HCT116 (cell line): ENCODE measurements at regions not wholly inside any gene's neighbourhood (a gene's known extent, or its start where the extent isn't known, plus 50 kb on each side); places are given as distances from the start of the nearest gene placed in this dataset.

Experiments used
- ATAC-seq: fragments of 200-7000 bp; cut with Tn5 transposase; 2 replicates; pipeline ENCODE4 v1.9.1; 2020; ENCODE audit warnings: mild to moderate bottlenecking, moderate library complexity
- BruUV-seq: library from RNA; stranded (reverse); fragments of 400-500 nt; replicated peaks from 2 replicates; lab custom pipeline; 2021; lab: Mats Ljungman, UMichigan
- CTCF ChIA-PET: fragments of 300-600 bp; sonication (Branson Sonifier 250); formaldehyde crosslinking; loops from one replicate; lab custom pipeline; 2021; ENCODE audit warnings: antibody characterized with exemption; lab: Charles Lee
- POLR2A ChIA-PET: fragments of 300-600, 350-600 bp; sonication (Branson Sonifier 250); formaldehyde crosslinking; loops from one replicate; lab custom pipeline; 2021; ENCODE audit warnings: antibody characterized with exemption; lab: Charles Lee
- RAD21 ChIA-PET, 2 experiments: fragments of 300-600 bp; sonication (Branson Sonifier 250); formaldehyde crosslinking; loops; one replicate each; lab custom pipeline; 2023; ENCODE audit warnings: low total read pairs in 2 of 2; ENCODE audit not compliant: uncharacterized antibody in 2 of 2, unreplicated experiment in 2 of 2, low non-redundant PET in 1 of 2; lab: Charles Lee
- DNase-seq: peaks from one replicate; pipeline ENCODE4 v3.0.0-alpha.2; 2010; ENCODE audit warnings: low read depth, low spot score
- H2AFZ ChIP-seq: fragments of 200-600 bp; shearing (Covaris generic), sonication (generic); 2 replicates; pipeline ENCODE4 v1.6.1; 2017; ENCODE audit warnings: low read depth, mixed run types, mixed read lengths, antibody characterized with exemption, low read length; ENCODE audit not compliant: poor library complexity, severe bottlenecking
- H3K27ac ChIP-seq: 2 replicates; pipeline ENCODE4 v1.5.1; 2012; ENCODE audit warnings: low read depth, low read length
- H3K27me3 ChIP-seq: fragments of 200-600 bp; sonication (generic); 2 replicates; pipeline ENCODE4 v1.6.1; 2016; ENCODE audit warnings: mixed run types, low read length, mixed read lengths; ENCODE audit not compliant: insufficient read depth
- H3K36me3 ChIP-seq, 2 experiments: fragments of 200-500 bp in 1 of 2; fragments of 200-600 bp in 1 of 2; sonication (Bioruptor generic) in 1 of 2; sonication (generic) in 1 of 2; 2 replicates each; pipeline versions ENCODE4 v1.5.1 to v1.6.1; 2014 to 2016; ENCODE audit warnings: low read length in 2 of 2, inconsistent platforms in 1 of 2, mixed read lengths in 1 of 2, mixed run types in 1 of 2; ENCODE audit not compliant: insufficient read depth in 2 of 2, control insufficient read depth in 1 of 2
- H3K4me1 ChIP-seq, 2 experiments: fragments of 200-600 bp in 1 of 2; sonication (generic) in 1 of 2; 2 replicates each; pipeline versions ENCODE4 v1.5.1 to v1.6.1; 2012 to 2017; ENCODE audit warnings: low read length in 2 of 2, inconsistent platforms in 1 of 2, mild to moderate bottlenecking in 1 of 2, mixed read lengths in 1 of 2, mixed run types in 1 of 2, moderate library complexity in 1 of 2; ENCODE audit not compliant: insufficient read depth in 2 of 2, control insufficient read depth in 1 of 2
- H3K4me2 ChIP-seq: fragments of 200-600 bp; sonication (generic); 2 replicates; pipeline ENCODE4 v1.6.1; 2017; ENCODE audit warnings: mixed run types, low read length, mixed read lengths
- H3K4me3 ChIP-seq, 2 experiments: fragments of 200-600 bp in 1 of 2; sonication (generic) in 1 of 2; replicated peaks in 1 of 2; 2 replicates each; pipeline ENCODE4 v1.5.1; 2011 to 2016; ENCODE audit warnings: low read length in 2 of 2, control low read depth in 1 of 2, low read depth in 1 of 2, mild to moderate bottlenecking in 1 of 2, mixed read lengths in 1 of 2, mixed run types in 1 of 2
- H3K79me2 ChIP-seq: fragments of 200-600 bp; sonication (generic); 2 replicates; pipeline ENCODE4 v1.6.1; 2017; ENCODE audit warnings: mild to moderate bottlenecking, mixed run types, low read length, moderate library complexity, mixed read lengths; ENCODE audit not compliant: insufficient read depth
- H3K9ac ChIP-seq: fragments of 200-600 bp; sonication (generic); 2 replicates; pipeline ENCODE4 v1.6.1; 2016; ENCODE audit warnings: low read length, mixed read lengths
- H3K9me2 ChIP-seq: fragments of 200-600 bp; sonication (generic), shearing (Covaris generic); 2 replicates; pipeline ENCODE4 v1.6.1; 2017; ENCODE audit warnings: mixed run types, mild to moderate bottlenecking, moderate library complexity; ENCODE audit not compliant: insufficient read depth
- H3K9me3 ChIP-seq, 2 experiments: fragments of 200-500 bp in 1 of 2; fragments of 200-600 bp in 1 of 2; sonication (Bioruptor generic) in 1 of 2; sonication (generic) in 1 of 2; 2 replicates each; pipeline ENCODE4 v1.6.1; 2014 to 2017; ENCODE audit warnings: low read length in 2 of 2, mixed read lengths in 2 of 2, inconsistent platforms in 1 of 2, low read depth in 1 of 2, mild to moderate bottlenecking in 1 of 2, mixed run types in 1 of 2, moderate library complexity in 1 of 2; ENCODE audit not compliant: control insufficient read depth in 1 of 2, insufficient read depth in 1 of 2
- H4K20me1 ChIP-seq: fragments of 200-600 bp; sonication (generic), shearing (Covaris generic); 2 replicates; pipeline ENCODE4 v1.6.1; 2017; ENCODE audit warnings: mixed run types, mild to moderate bottlenecking, moderate library complexity; ENCODE audit not compliant: insufficient read depth
- ATF3 ChIP-seq: IDR thresholded peaks from 2 replicates; pipeline ENCODE4 v1.6.1; 2012
- CEBPB ChIP-seq: IDR thresholded peaks from 2 replicates; pipeline ENCODE4 v1.6.1; 2012; ENCODE audit warnings: low read depth
- EGR1 ChIP-seq: IDR thresholded peaks from 2 replicates; pipeline ENCODE4 v1.6.1; 2012; ENCODE audit warnings: low read depth
- ELF1 ChIP-seq: IDR thresholded peaks from 2 replicates; pipeline ENCODE4 v1.6.1; 2012; ENCODE audit warnings: low read depth, borderline replicate concordance
- EZH2phosphoT487 ChIP-seq: fragments of 200-600 bp; IDR thresholded peaks from 2 replicates; pipeline ENCODE4 v1.6.1; 2018; ENCODE audit warnings: antibody characterized with exemption, borderline replicate concordance
- FOSL1 ChIP-seq: IDR thresholded peaks from 2 replicates; pipeline ENCODE4 v1.6.1; 2012; ENCODE audit warnings: low read depth
- JUND ChIP-seq: IDR thresholded peaks from 2 replicates; pipeline ENCODE4 v1.6.1; 2012
- POLR2A ChIP-seq: IDR thresholded peaks from 2 replicates; pipeline ENCODE4 v1.7.0; 2011; ENCODE audit warnings: borderline replicate concordance; ENCODE audit not compliant: insufficient read depth, insufficient read length; ENCODE audit errors: extremely low read depth
- POLR2AphosphoS5 ChIP-seq: IDR thresholded peaks from 2 replicates; pipeline ENCODE4 v1.6.1; 2011; ENCODE audit warnings: mild to moderate bottlenecking, low read depth, low read length, moderate library complexity
- RAD21 ChIP-seq: IDR thresholded peaks from 2 replicates; pipeline ENCODE4 v1.6.1; 2012; ENCODE audit warnings: low read depth, mild to moderate bottlenecking
- SIN3A ChIP-seq: IDR thresholded peaks from 2 replicates; pipeline ENCODE4 v1.6.1; 2012; ENCODE audit warnings: low read depth
- SP1 ChIP-seq: IDR thresholded peaks from 2 replicates; pipeline ENCODE4 v1.6.1; 2012; ENCODE audit warnings: low read depth
- SRF ChIP-seq: IDR thresholded peaks from 2 replicates; pipeline ENCODE4 v1.6.1; 2012; ENCODE audit warnings: low read depth
- TCF7L2 ChIP-seq: IDR thresholded peaks from 2 replicates; pipeline ENCODE4 v1.7.0; 2011; ENCODE audit warnings: borderline replicate concordance, inconsistent platforms; ENCODE audit not compliant: insufficient read depth, insufficient read length; ENCODE audit errors: extremely low read depth
- YY1 ChIP-seq: IDR thresholded peaks from 2 replicates; pipeline ENCODE4 v1.6.1; 2011; ENCODE audit warnings: low read length, low read depth, moderate library complexity, mild to moderate bottlenecking; ENCODE audit not compliant: insufficient replicate concordance; ENCODE audit errors: extremely low read depth
- ZFX ChIP-seq: fragments of 450-650 bp; IDR thresholded peaks from 2 replicates; pipeline ENCODE4 v1.6.1; 2017
- intact Hi-C: fragments of 100-400 bp; cut with micrococcal nuclease; formaldehyde crosslinking; loops from 2 replicates; pipeline ENCODE4 v1.10.0; 2022
- TF ChIP-seq, protein P1 (sequence below): IDR thresholded peaks from 2 replicates; pipeline ENCODE4 v1.6.1; 2012; ENCODE audit warnings: low read depth
- TF ChIP-seq, protein P2 (sequence below): IDR thresholded peaks from 2 replicates; pipeline ENCODE4 v1.6.1; 2012
- TF ChIP-seq, protein P3 (sequence below): IDR thresholded peaks from 2 replicates; pipeline ENCODE4 v1.6.1; 2011; ENCODE audit warnings: mild to moderate bottlenecking, low read length, moderate library complexity; ENCODE audit not compliant: insufficient replicate concordance; ENCODE audit errors: extremely low read depth

DNA sequence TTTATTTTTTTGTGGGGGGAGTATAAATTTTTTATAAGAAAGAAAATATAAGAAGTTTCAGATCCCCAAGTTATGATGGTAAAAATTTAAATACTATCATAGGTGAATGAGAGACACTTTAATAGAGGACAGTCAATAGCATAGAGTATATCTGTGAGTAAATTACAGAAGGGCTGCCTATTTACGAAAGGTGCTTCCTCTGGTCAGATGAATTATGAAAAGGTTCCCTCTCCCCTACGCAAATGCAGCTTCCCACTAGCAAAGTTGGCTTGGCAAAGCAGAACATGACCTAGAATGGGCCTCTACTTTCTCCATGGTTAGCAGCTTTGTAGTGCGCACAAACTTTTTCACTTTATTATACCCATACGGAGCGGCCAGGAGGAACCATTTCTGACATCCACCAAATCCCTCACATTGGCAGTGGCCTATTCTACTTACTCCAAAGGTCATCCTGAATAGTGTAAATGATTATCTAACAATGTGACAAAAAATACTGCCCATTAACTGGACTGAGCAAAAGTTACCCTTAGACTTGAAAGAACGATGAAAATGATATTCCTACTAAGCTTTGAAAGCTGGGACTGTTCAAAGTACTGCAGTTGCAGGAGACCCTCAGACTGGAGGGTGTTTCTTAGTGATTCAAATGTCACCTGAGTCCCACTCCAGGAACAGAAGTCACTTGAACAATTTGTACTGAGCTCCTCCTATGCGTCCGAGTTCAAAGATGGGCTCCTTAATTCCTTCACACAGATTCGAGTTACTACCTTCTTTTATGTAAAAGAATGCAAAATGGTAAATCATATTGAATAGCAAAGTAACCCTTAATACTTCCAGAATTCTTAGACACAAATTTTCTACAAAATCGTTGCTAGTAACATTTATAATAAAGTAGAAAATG, 148.5 kb downstream of the NOL4 start:
- POLR2A ChIA-PET = no interaction called here
- H3K9me2 ChIP-seq = no peaks in the 10 kb centered on the region

More for the DNA sequence above, 148.5 kb downstream of the NOL4 start:
- CTCF ChIA-PET = no interaction called here
- Histone ChIP-seq H3K4me1 (no peaks in the 10 kb centered on the region), H3K36me3 (no peaks in the 10 kb centered on the region), H3K4me3 (no peak overlapping the region), H4K20me1 (no peaks in the 10 kb centered on the region), H2AFZ (no peak overlapping the region), H3K4me2 (no peak overlapping the region), H3K27ac (no peak overlapping the region), H3K9ac (no peak overlapping the region)
- no peak for DNase-seq
- no TSS peak for BruUV-seq
- no peak for ATAC-seq
- intact Hi-C loops = no loop called here
- no peak for TF ChIP-seq RAD21
- TF ChIP-seq ZFX = no peak
- no peak for TF ChIP-seq EZH2phosphoT487
- no peak for TF ChIP-seq SIN3A
- TF ChIP-seq FOSL1 = no peak
- no peak for TF ChIP-seq POLR2A
- TF ChIP-seq, protein P1, sequence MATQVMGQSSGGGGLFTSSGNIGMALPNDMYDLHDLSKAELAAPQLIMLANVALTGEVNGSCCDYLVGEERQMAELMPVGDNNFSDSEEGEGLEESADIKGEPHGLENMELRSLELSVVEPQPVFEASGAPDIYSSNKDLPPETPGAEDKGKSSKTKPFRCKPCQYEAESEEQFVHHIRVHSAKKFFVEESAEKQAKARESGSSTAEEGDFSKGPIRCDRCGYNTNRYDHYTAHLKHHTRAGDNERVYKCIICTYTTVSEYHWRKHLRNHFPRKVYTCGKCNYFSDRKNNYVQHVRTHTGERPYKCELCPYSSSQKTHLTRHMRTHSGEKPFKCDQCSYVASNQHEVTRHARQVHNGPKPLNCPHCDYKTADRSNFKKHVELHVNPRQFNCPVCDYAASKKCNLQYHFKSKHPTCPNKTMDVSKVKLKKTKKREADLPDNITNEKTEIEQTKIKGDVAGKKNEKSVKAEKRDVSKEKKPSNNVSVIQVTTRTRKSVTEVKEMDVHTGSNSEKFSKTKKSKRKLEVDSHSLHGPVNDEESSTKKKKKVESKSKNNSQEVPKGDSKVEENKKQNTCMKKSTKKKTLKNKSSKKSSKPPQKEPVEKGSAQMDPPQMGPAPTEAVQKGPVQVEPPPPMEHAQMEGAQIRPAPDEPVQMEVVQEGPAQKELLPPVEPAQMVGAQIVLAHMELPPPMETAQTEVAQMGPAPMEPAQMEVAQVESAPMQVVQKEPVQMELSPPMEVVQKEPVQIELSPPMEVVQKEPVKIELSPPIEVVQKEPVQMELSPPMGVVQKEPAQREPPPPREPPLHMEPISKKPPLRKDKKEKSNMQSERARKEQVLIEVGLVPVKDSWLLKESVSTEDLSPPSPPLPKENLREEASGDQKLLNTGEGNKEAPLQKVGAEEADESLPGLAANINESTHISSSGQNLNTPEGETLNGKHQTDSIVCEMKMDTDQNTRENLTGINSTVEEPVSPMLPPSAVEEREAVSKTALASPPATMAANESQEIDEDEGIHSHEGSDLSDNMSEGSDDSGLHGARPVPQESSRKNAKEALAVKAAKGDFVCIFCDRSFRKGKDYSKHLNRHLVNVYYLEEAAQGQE = no peak
- TF ChIP-seq, protein P2, sequence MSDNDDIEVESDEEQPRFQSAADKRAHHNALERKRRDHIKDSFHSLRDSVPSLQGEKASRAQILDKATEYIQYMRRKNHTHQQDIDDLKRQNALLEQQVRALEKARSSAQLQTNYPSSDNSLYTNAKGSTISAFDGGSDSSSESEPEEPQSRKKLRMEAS = no peak
- no peak for TF ChIP-seq SRF
- TF ChIP-seq ATF3 = no peak
- no peak for TF ChIP-seq SP1
- TF ChIP-seq EGR1 = no peak
- no peak for TF ChIP-seq JUND
- TF ChIP-seq, protein P3, sequence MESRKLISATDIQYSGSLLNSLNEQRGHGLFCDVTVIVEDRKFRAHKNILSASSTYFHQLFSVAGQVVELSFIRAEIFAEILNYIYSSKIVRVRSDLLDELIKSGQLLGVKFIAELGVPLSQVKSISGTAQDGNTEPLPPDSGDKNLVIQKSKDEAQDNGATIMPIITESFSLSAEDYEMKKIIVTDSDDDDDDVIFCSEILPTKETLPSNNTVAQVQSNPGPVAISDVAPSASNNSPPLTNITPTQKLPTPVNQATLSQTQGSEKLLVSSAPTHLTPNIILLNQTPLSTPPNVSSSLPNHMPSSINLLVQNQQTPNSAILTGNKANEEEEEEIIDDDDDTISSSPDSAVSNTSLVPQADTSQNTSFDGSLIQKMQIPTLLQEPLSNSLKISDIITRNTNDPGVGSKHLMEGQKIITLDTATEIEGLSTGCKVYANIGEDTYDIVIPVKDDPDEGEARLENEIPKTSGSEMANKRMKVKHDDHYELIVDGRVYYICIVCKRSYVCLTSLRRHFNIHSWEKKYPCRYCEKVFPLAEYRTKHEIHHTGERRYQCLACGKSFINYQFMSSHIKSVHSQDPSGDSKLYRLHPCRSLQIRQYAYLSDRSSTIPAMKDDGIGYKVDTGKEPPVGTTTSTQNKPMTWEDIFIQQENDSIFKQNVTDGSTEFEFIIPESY = no peak
- no peak for TF ChIP-seq CEBPB
- no peak for TF ChIP-seq ELF1
- no peak for TF ChIP-seq YY1
- no peak for TF ChIP-seq POLR2AphosphoS5
- no peak for TF ChIP-seq TCF7L2
- TF ChIP-seq, all 23 proteins: peak for 0
- RAD21 ChIA-PET = no interaction called here
- Histone ChIP-seq H3K9me3 (peaks cover 4 to 10% of the 10 kb centered on the region in 2 experiments; a peak in 1 of 4 replicates), H3K79me2 (no peaks in the 10 kb centered on the region), H3K27me3 (no peaks in the 10 kb centered on the region)
